G401.6 (cell line): ENCODE measurements at regions not wholly inside any gene's neighbourhood (a gene's known extent, or its start where the extent isn't known, plus 50 kb on each side); places are given as distances from the start of the nearest gene placed in this dataset.

Source experiments
- FAIRE-seq: peaks from 2 replicates; lab custom pipeline; 2012; peaks lifted over from hg19 to GRCh38; lab: Jason Lieb, UNC

- FAIRE-seq = no peak
Observed at GRCh38 chr18:64983497-64984238, 767.1 kb upstream of the CDH7 start.

GRCh38 chr18:64982414-64983055, 768.3 kb upstream of the CDH7 start:
- no peak for FAIRE-seq

- no peak for FAIRE-seq
Observed at GRCh38 chr18:64981915-64982314, 768.9 kb upstream of the CDH7 start.

GRCh38 chr18:64979791-64980190, 771.0 kb upstream of the CDH7 start:
- FAIRE-seq = no peak

- FAIRE-seq = no peak
Observed at GRCh38 chr18:64974391-64975125, 776.3 kb upstream of the CDH7 start.

- FAIRE-seq = no peak
Observed at GRCh38 chr18:64972545-64972944, 778.3 kb upstream of the CDH7 start.

- FAIRE-seq = no peak
Observed at GRCh38 chr18:64966667-64967066, 784.1 kb upstream of the CDH7 start.

- FAIRE-seq = no peak
Observed at GRCh38 chr18:64956465-64956864, 794.3 kb upstream of the CDH7 start.

GRCh38 chr18:64949885-64950284, 800.9 kb upstream of the CDH7 start:
- FAIRE-seq = no peak

GRCh38 chr18:64936671-64937070, 787.8 kb upstream of the LINC00305 start:
- FAIRE-seq = no peak

GRCh38 chr18:64929036-64929435, 780.1 kb upstream of the LINC00305 start:
- FAIRE-seq = no peak

GRCh38 chr18:64919971-64920570, 771.2 kb upstream of the LINC00305 start:
- no peak for FAIRE-seq

- no peak for FAIRE-seq
Observed at GRCh38 chr18:64918851-64919250, 770.0 kb upstream of the LINC00305 start.

GRCh38 chr18:64893349-64893748, 744.5 kb upstream of the LINC00305 start:
- FAIRE-seq = no peak

GRCh38 chr18:64888956-64889355, 740.1 kb upstream of the LINC00305 start:
- no peak for FAIRE-seq

GRCh38 chr18:64886995-64887394, 738.1 kb upstream of the LINC00305 start:
- no peak for FAIRE-seq

- FAIRE-seq = no peak
Observed at GRCh38 chr18:64882896-64883295, 734.0 kb upstream of the LINC00305 start.

GRCh38 chr18:64876833-64877232, 727.9 kb upstream of the LINC00305 start:
- no peak for FAIRE-seq

- FAIRE-seq = no peak
Observed at GRCh38 chr18:64872710-64873458, 724.0 kb upstream of the LINC00305 start.

- FAIRE-seq = no peak
Observed at GRCh38 chr18:64854112-64854511, 705.2 kb upstream of the LINC00305 start.

GRCh38 chr18:64852281-64852680, 703.4 kb upstream of the LINC00305 start:
- no peak for FAIRE-seq

- FAIRE-seq = no peak
Observed at GRCh38 chr18:64851726-64852125, 702.8 kb upstream of the LINC00305 start.
